Brain microvascular endothelial cell (primary cell): ENCODE measurements at regions not wholly inside any gene's neighbourhood (a gene's known extent, or its start where the extent isn't known, plus 50 kb on each side); places are given as distances from the start of the nearest gene placed in this dataset.
"Not testable (repeated sequence)": the region's sequence is repeated elsewhere in the genome, so short reads cannot be mapped to it uniquely, and the experiment has no call there.

Experiments used
- DNase-seq: peaks from one replicate; pipeline ENCODE4 v3.0.0-alpha.2; 2020
- H3K27ac ChIP-seq: fragments of 250-450 bp; sonication (Bioruptor Pico); 2 replicates; pipeline ENCODE4 v1.5.1; 2020; ENCODE audit warnings: mild to moderate bottlenecking, moderate library complexity
- H3K27me3 ChIP-seq: fragments of 250-450 bp; sonication (Bioruptor Pico); replicated peaks from 2 replicates; pipeline ENCODE4 v1.5.1; 2020; ENCODE audit warnings: mild to moderate bottlenecking
- H3K36me3 ChIP-seq: fragments of 250-450 bp; sonication (Bioruptor Pico); replicated peaks from 2 replicates; pipeline ENCODE4 v1.5.1; 2020; ENCODE audit warnings: mild to moderate bottlenecking
- H3K4me3 ChIP-seq: 2 replicates; pipeline ENCODE4 v1.5.1; 2011; ENCODE audit warnings: low read depth, mild to moderate bottlenecking, control low read depth, low read length, moderate library complexity
- in situ Hi-C: cut with HindIII; loops from 2 replicates; pipeline ENCODE4 v1.10.0; 2017; ENCODE audit warnings: low sequenced_read_pairs, low pct_ligation_motif_present
- TF ChIP-seq, protein P1 (sequence below): IDR thresholded peaks from 2 replicates; pipeline ENCODE4 v1.5.1; 2011; ENCODE audit warnings: low read depth, mild to moderate bottlenecking, moderate library complexity, low read length, control low read depth, inconsistent platforms; ENCODE audit errors: missing control alignments

DNA sequence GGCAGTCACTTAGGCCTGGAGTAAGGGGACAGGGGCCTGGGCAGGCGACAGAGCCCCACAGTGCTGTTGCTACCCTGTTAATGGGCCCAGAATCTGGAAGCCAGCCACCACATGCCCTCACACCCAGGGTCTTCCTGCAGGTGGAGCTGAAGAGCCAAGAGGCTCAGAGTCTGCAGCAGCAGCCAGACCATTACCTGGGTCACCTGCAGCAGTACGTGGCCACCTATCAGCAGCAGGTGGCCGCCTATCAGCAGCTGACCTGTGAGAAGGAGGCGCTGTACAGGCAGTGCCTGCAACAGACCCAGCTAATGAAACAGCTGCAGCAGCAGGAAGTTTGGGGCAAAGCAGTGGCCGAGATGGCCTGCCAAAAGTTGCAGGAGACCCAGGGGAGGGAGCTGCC is 104.2 kb upstream of the FAN1 start:
- TF ChIP-seq, protein P1, sequence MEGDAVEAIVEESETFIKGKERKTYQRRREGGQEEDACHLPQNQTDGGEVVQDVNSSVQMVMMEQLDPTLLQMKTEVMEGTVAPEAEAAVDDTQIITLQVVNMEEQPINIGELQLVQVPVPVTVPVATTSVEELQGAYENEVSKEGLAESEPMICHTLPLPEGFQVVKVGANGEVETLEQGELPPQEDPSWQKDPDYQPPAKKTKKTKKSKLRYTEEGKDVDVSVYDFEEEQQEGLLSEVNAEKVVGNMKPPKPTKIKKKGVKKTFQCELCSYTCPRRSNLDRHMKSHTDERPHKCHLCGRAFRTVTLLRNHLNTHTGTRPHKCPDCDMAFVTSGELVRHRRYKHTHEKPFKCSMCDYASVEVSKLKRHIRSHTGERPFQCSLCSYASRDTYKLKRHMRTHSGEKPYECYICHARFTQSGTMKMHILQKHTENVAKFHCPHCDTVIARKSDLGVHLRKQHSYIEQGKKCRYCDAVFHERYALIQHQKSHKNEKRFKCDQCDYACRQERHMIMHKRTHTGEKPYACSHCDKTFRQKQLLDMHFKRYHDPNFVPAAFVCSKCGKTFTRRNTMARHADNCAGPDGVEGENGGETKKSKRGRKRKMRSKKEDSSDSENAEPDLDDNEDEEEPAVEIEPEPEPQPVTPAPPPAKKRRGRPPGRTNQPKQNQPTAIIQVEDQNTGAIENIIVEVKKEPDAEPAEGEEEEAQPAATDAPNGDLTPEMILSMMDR, result peak; percentile 38
- DNase-seq, in situ Hi-C loops, H3K36me3 ChIP-seq, H3K4me3 ChIP-seq, H3K27ac ChIP-seq, H3K27me3 ChIP-seq: not testable (repeated sequence)

DNA sequence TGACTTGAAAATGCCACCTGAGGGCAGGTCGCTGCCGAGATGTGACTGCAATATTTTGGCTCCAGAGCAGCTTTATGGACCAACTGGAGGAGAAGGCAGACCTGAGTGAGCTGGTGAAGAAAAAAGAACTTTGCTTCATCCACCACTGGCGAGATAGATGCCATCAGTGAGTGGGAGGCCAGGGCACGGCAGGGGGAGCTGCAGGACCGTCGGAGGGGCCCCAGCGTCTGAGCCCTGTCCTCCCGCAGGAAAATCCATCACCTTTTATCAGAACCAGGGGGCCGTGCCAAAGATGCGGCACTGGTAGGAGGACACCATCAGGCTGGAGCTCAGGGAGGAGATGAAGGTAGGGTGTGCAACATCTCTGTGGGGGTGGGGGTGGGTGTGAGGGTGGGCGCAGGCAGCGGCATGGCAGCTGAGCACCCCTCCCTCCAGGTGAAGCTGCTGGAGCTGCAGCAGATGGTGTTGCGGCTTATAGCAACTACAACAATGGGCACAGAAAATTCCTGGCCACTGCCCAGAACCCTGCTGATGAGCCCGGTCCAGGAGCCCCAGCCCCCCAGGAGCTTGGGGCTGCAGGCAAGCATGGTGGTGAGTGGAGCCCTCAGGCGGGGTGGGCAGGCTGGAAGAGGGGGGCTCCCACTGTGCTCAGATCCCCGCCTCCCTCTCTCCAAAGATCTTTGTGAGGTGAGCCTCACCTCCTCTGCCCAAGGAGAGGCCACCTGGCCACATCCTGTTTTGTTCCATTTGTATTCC is 102.4 kb upstream of the FAN1 start:
- H3K27ac ChIP-seq, H3K27me3 ChIP-seq, H3K36me3 ChIP-seq, H3K4me3 ChIP-seq, in situ Hi-C loops: not testable (repeated sequence)
- TF ChIP-seq, protein P1, result peak; percentile 45
- DNase-seq, result peak; percentile 3

DNA sequence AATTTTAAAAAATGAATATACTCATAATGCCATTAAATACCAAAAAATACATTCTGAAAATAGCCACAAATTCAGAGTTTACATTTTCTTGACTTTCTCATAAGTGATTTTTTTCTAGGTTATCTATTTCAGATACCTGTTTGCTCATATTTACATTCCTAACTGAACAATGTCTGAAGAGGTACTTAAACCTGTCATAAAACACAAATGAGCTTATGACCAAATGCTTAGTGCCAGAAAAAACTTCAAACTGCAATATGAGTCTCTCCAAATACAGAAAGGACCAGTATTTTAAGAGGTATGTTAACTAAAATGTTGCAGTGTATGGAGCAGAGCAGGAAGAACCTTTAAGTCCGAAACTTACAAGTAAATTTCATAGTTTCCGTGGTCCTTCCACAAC is 101.7 kb upstream of the FAN1 start:
- H3K36me3 ChIP-seq, in situ Hi-C loops, DNase-seq: not testable (repeated sequence)

DNA sequence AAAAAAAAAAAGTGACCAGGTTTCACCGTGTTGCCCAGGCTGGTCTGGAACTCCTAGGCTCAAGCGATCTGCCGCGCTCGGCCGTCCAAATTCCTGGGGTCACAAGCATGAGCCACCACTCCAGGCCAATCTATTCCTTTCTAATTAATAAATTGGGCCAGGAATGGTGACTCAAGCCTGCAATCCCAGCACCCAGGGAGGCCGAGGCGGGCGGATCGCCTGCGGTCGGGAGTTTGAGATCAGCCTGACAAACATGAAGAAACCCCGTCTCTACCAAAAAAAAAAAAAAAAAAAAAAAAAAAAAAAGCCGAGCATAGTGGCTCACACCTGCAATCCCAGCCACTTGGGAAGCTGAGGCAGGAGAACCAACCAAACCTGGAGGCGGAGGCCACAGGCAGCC is 100.0 kb upstream of the FAN1 start:
- DNase-seq, in situ Hi-C loops, H3K4me3 ChIP-seq, H3K27ac ChIP-seq, H3K27me3 ChIP-seq, H3K36me3 ChIP-seq: not testable (repeated sequence)

More for the DNA sequence above, 101.7 kb upstream of the FAN1 start:
- not testable (repeated sequence) for H3K27ac ChIP-seq, H3K27me3 ChIP-seq, H3K4me3 ChIP-seq

DNA sequence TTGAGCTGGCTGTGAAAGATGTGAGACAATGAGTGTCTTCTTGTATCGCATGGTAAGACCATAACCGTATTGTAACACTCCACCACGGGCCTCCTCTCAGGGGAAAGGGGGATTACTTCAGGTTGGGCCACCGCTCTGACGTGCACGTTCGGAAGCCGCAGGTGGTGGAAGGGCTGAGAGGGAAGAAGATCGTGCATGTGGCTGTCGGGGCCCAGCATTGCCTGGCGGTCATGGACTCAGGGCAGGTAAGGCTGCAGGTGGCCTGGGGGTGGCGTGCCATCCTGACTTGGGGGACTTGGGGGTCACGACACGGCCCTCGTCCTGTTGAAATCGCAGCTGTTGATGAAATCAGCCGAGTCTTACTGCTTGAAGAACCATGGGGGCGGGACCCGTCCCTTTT is 87.3 kb upstream of the FAN1 start:
- in situ Hi-C loops, result no loop called here

DNA sequence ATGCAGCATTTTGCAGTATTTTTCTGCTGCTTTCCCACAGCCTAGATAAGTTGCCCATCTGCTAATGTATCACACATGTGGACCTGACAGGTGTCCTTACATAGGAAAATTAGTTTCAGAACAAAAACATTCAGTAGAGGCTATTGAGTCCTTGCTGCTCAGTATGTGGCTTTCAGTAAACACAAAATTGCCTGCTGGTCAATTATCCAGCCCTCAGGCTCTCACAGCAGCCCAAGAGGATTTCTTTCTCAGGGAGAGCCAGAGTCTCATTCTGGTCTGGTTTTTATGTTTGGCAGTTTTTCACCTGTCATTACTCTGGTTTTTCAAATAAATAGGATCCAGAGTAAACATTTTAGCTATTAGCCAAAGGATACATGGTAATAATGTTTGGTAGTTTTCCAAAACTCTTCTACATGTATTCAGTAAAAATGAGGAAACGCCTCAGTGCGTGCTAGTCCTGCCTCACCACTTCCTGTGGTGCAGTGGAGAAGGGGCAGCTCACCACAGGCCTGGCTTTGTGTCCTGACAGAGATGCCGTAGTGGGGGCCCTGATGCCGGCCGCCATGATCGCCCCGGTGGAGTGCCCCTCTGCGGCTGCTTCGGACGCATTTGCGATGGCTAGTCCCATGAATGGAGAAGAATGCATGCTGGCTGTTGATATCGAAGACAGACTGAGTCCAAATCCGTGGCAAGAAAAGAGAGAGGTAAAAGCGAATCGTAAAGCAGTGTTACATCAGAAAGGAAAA is 80.5 kb upstream of the FAN1 start:
- peak overlapping the region; percentile 39 for H3K4me3 ChIP-seq
- H3K27me3 ChIP-seq, H3K36me3 ChIP-seq, in situ Hi-C loops: not testable (repeated sequence)
- DNase-seq, result peak; percentile 54
- peak overlapping the region; percentile 15 for H3K27ac ChIP-seq

More for the DNA sequence above, 87.3 kb upstream of the FAN1 start:
- no peaks in the 10 kb centered on the region for H3K36me3 ChIP-seq
- no peaks in the 10 kb centered on the region for H3K27me3 ChIP-seq
- TF ChIP-seq, protein P1, result no peak
- H3K4me3 ChIP-seq, result no peak overlapping the region
- no peak overlapping the region for H3K27ac ChIP-seq
- DNase-seq, result no peak

DNA sequence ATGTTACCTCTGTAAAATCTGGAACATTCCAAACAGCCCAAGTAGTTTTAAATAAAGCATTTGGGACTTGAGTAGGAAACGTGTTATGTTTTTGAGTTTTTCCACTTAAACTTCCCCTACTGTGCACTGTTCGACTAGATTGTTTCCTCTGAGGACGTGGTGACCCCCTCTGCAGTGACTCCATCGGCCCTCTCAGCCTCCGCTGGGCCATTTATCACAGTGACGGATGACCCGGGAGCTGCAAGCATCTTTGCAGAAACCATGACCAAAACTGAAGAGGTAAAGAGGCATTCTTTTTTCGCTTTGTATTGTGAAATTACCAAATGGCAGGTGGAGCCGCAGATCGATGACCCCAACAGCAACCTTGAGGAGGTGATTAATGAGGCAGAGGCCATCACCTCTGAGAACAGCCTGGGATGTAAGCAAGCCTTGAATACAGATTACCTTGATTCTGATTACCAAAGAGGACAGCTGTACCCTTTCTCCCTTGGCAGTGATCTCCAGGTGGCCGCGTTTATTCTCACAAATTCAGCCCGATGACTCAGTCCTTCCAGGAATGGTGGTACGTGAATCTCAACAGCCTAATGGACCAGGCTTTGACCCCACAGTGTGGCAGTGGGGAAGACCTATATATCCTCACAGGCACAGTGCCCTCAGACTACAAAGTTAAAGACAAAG is 79.1 kb upstream of the FAN1 start:
- in situ Hi-C loops, result no loop called here
- Histone ChIP-seq H3K27ac (no peak overlapping the region), H3K27me3 (no peaks in the 10 kb centered on the region), H3K4me3 (no peak overlapping the region), H3K36me3 (no peaks in the 10 kb centered on the region)
- TF ChIP-seq, protein P1, result no peak
- no peak for DNase-seq
